ENCODE measurements at regions not wholly inside any gene's neighbourhood (a gene's known extent, or its start where the extent isn't known, plus 50 kb on each side); places are given as distances from the start of the nearest gene placed in this dataset.

- no peak for DNase-seq (ENCODE audit: low read depth in 2 of 2)
These were observed 291.9 kb upstream of the NR5A2 start for GRCh38 chr1:199735660-199736059.

DNA sequence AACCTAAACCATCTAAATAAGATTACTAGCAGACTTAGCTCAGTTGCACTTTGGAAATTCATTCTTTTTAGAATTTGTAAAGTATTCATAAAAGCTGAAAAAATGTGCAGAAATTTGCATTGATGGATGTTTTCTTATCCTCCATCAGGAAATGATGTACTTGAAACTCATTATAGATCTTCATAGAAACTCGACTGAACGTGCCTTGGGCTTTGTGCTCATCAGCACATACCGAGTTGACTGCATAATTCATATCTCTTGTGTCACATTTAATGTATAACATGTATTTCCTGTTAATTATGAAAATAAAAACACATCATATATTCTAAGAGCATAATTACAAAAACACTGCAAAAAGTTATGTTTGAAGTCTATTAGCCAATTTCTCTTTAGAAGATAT is 290.9 kb upstream of the NR5A2 start:
- DNase-seq (ENCODE audit: low read depth in 2 of 2), result no peak

GRCh38 chr1:199741586-199741985 is 285.9 kb upstream of the NR5A2 start:
- no peak for DNase-seq (ENCODE audit: low read depth in 2 of 2)

GRCh38 chr1:199742547-199742946 is 285.0 kb upstream of the NR5A2 start:
- no peak for DNase-seq (ENCODE audit: low read depth in 2 of 2)

GRCh38 chr1:199743227-199743626 is 284.3 kb upstream of the NR5A2 start:
- DNase-seq (ENCODE audit: low read depth in 2 of 2), result no peak

DNA sequence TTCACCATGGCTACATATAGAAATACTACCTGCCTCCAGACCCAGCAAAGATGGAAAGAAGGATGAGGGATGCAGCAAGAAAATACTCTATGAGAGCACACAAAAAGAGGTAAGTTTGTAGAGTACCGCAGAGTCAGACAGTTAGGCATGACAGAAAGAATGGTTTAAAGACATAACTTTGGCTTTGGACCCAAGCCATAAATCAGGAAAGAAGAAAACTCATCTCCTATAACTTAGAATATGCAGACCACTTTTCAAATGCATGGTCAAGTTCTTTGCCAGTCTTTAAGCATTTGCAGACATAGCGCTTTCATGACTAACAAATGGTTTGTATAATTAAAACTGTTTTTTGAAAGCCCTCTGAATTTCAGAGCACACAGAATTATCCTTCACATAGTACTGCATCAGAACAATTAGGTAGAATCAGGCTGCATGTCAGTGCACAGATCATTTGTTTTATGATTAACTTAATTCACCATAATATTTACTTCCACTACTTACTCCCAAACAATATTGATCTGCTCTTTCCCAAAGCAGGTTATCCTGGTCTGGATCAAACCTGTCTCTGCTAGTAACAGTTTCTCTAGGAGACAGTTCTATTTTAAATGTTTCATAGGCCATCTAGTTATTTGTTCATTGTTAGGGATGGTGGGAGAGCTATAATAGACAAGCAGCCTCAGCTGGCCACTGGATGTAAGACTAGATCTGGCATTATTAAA is 280.7 kb upstream of the NR5A2 start:
- no peak for DNase-seq (ENCODE audit: low read depth in 2 of 2)

DNA sequence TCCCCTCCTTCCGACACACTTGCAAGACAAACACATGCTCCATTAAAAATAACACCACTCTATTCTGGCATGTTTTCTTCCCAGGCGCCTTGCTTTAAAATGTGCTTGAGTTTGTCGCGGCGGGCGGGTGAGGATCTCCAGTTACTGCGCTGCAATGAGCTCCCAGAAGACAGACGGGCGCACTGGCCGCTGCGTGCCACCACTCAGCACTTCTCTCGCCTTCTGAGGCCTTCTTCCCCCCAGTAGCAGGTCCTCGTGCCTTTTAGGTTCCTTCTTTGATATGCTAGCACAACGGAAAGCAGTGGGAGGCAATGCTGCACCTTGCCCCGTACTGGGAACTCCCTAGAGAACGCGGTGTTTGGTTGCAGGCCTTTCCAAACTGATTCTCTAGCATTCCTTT is 279.5 kb upstream of the NR5A2 start:
- no peak for DNase-seq (ENCODE audit: low read depth in 2 of 2)

DNA sequence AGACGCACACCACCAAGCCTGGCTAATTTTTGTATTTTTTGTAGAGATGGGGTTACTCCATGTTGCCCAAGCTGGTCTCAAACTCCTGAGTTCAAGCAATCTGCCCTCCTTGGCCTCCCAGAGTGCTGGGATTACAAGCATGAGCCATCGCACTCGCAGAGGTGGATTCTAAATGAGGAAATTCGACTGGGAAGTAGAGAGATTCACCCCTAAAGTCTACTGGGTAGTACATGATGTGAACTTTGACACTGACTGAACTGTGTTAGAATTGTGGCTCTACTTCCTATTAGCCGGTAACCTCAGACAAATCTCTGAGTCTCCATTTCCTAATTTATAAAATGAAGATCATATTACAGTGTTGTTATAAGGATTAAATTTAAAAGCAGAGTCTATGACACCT is 276.0 kb upstream of the NR5A2 start:
- no peak for DNase-seq (ENCODE audit: low read depth in 2 of 2)

DNA sequence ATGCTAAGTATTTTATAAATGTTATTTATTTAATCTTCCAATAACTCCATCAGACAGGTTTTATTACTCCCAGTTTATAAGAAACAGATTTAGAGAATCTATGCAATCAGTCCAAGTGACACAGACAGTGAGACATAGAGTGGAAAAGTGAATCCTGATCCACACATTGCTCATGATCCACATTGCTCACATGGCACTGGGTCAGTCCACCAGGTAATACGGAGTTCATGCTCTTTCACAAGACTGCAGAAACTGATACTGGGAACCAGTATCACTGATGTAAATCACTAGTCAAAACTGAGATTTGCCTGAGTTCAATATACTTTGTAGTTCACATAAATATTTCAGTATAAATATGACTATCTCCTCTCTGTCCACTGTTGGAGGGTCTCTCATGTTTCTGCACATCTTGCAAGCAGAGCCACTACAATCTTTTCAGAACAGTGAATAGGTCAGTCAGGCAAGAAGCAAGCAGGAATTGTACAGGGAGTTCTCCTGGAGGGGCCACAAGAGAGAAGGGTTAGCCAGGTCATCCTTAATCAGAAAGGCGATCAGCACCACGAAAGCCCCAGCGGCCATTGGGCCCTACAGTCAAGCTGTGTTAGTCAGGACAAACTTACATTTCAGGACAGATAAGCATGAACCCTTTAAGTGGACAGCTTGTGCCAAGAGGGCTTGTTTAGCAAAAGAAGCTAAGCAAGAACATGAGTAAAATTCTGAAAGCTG is 275.4 kb upstream of the NR5A2 start:
- no peak for DNase-seq (ENCODE audit: low read depth in 2 of 2)

- no peak for DNase-seq (ENCODE audit: low read depth in 2 of 2)
These were observed 274.9 kb upstream of the NR5A2 start for GRCh38 chr1:199752688-199753027.

DNA sequence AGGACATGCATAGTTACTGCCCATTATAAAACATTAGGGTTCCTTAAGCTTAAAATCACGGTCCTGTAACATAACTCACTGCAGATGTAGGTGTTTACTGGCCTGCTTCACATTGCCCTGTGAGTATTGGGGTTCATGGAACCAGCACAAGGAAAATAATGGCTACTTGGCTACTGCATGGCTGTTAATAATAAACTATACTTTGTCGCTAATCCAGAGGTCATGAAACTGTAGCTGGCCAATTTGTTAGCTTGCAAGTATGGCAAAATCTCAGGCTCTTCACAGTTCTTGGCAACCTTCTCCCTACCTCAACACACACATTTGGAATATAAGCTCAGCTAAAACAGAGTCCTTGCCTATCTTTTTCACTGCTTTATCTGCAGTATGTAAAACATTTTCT is 274.0 kb upstream of the NR5A2 start:
- DNase-seq (ENCODE audit: low read depth in 2 of 2), result no peak

- DNase-seq (ENCODE audit: low read depth in 2 of 2), result no peak
These were observed 271.4 kb upstream of the NR5A2 start for GRCh38 chr1:199756066-199756465.

- DNase-seq (ENCODE audit: low read depth in 2 of 2), result no peak
These were observed 268.8 kb upstream of the NR5A2 start for GRCh38 chr1:199758626-199759255.

GRCh38 chr1:199759268-199759730 is 268.2 kb upstream of the NR5A2 start:
- no peak for DNase-seq (ENCODE audit: low read depth in 2 of 2)

DNA sequence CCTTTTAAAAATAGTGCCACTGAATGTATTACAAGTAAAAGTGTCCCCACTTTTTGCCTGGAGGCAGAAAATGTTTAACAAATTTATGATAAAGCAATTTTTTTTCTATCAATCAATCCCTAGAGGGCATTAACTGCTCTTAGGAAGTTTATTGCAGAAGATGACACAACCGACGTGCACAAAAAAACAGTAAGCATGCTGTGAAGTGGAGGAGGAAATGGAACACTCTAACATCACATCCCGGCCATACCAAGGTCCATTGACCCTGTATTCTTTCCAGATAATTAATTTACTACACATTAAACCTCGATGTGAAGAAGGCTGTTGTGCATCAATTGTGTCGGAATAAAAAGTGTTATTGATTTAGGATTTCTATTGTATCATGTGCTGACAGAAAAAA is 264.9 kb upstream of the NR5A2 start:
- DNase-seq (ENCODE audit: low read depth in 2 of 2), result no peak

DNA sequence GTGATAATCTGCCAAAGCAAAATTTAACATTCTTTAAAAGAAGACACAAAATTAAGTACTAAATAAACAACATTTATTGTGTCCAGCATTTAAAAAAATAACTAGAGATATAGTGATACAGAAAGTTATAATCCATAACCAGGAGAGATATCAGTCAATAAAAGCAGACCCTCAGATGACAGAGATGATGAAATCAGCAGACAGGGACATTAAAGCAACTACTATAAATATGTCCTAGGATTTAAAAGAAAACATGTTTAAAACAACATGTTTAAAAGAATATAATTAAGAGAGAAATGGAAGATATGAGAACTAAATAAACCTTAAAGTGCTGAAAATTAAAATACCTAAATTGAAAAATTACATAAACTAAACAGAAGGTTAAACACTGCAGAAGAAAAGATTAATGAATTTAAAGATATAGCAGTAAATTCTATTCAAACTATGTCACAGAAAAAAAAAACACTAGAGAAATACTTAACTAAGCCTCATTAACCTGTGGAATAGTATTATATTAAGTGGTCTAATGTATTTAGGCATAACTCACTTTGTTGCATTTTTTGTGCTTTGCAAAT is 261.2 kb upstream of the NR5A2 start:
- DNase-seq (ENCODE audit: low read depth in 2 of 2), result no peak

GRCh38 chr1:199767700-199768099 is 259.8 kb upstream of the NR5A2 start:
- DNase-seq (ENCODE audit: low read depth in 2 of 2), result no peak

- no peak for DNase-seq (ENCODE audit: low read depth in 2 of 2)
These were observed 252.9 kb upstream of the NR5A2 start for GRCh38 chr1:199774433-199775089.

GRCh38 chr1:199776768-199777497 is 250.6 kb upstream of the NR5A2 start:
- no peak for DNase-seq (ENCODE audit: low read depth in 2 of 2)

- no peak for DNase-seq (ENCODE audit: low read depth in 2 of 2)
These were observed 249.1 kb upstream of the NR5A2 start for GRCh38 chr1:199778324-199778955.

GRCh38 chr1:199780091-199780490 is 247.4 kb upstream of the NR5A2 start:
- no peak for DNase-seq (ENCODE audit: low read depth in 2 of 2)

Data from activated CD4-positive, alpha-beta T cell treated with anti-CD3 and anti-CD28 coated beads for 24 hours (primary cell).